A549 (cell line): ENCODE measurements at regions not wholly inside any gene's neighbourhood (a gene's known extent, or its start where the extent isn't known, plus 50 kb on each side); places are given as distances from the start of the nearest gene placed in this dataset.

Source experiments
- ATAC-seq, 2 experiments: fragments of 200-7000 bp in 1 of 2; fragments of >200 bp in 1 of 2; cut with Nextera tagmentation in 1 of 2; cut with Tn5 transposase in 1 of 2; 3 replicates each; pipeline versions ENCODE4 v1.8.0 to v1.9.1; 2018 to 2020; ENCODE audit warnings: mild to moderate bottlenecking in 1 of 2, moderate library complexity in 1 of 2
- CTCF ChIA-PET: fragments of 300-600 bp; sonication (Branson Sonifier 250); formaldehyde crosslinking; extraction: SDS; loops from one replicate; lab custom pipeline; 2021; ENCODE audit warnings: antibody characterized with exemption, inconsistent platforms; lab: Yijun Ruan, JAX
- POLR2A ChIA-PET: fragments of 350-600 bp; formaldehyde crosslinking; extraction: SDS; loops from one replicate; lab custom pipeline; 2021; ENCODE audit warnings: antibody characterized with exemption, inconsistent platforms; lab: Yijun Ruan, JAX
- DNase-seq, 2 experiments: peaks; one replicate each; pipeline versions ENCODE4 v3.0.0 to v3.0.0-alpha.2; 2011 to 2016; ENCODE audit warnings: low read depth in 1 of 2, low spot score in 1 of 2
- FAIRE-seq: peaks from 2 replicates; lab custom pipeline; 2011; peaks lifted over from hg19 to GRCh38; lab: Jason Lieb, UNC
- H3K27ac ChIP-seq, 2 experiments: fragments of >200 bp; sonication (Bioruptor Twin); formaldehyde crosslinking; 3 replicates each; pipeline ENCODE4 v1.5.1; 2016 to 2017
- H3K4me1 ChIP-seq: fragments of >200 bp; sonication (Bioruptor Twin); formaldehyde crosslinking; 3 replicates; pipeline ENCODE4 v1.6.1; 2016
- H3K4me2 ChIP-seq: fragments of >200 bp; sonication (Bioruptor Twin); formaldehyde crosslinking; 3 replicates; pipeline ENCODE4 v1.6.1; 2016
- H3K4me3 ChIP-seq: fragments of >200 bp; sonication (Bioruptor Twin); formaldehyde crosslinking; 3 replicates; pipeline ENCODE4 v1.5.1; 2016
- H3K9me3 ChIP-seq: fragments of >200 bp; sonication (Bioruptor Twin); formaldehyde crosslinking; 3 replicates; pipeline ENCODE4 v1.6.1; 2016
- CBX8 ChIP-seq: fragments of 200-600 bp; sonication (generic); IDR thresholded peaks from 2 replicates; pipeline ENCODE4 v1.6.1; 2016
- CHD2 ChIP-seq: fragments of 150-350 bp; IDR thresholded peaks from 2 replicates; pipeline ENCODE4 v1.6.1; 2014; ENCODE audit warnings: low read length; ENCODE audit not compliant: partially characterized antibody
- CHD4 ChIP-seq: fragments of 200-600 bp; sonication (generic); IDR thresholded peaks from 2 replicates; pipeline ENCODE4 v1.6.1; 2016; ENCODE audit warnings: antibody characterized with exemption, mild to moderate bottlenecking, borderline replicate concordance
- EHF ChIP-seq: fragments of 250-450 bp; sonication (Bioruptor Pico); IDR thresholded peaks from 2 replicates; pipeline ENCODE4 v1.5.0; 2020; ENCODE audit warnings: mild to moderate bottlenecking
- FOSB ChIP-seq: fragments of 250-450 bp; sonication (Bioruptor Pico); IDR thresholded peaks from 2 replicates; pipeline ENCODE4 v1.5.0; 2020; ENCODE audit warnings: mild to moderate bottlenecking, moderate library complexity
- FOXS1 ChIP-seq: fragments of 250-450 bp; sonication (Bioruptor Pico); IDR thresholded peaks from 2 replicates; pipeline ENCODE4 v1.5.0; 2020; ENCODE audit warnings: mild to moderate bottlenecking, moderate library complexity
- HEYL ChIP-seq: fragments of 250-450 bp; sonication (Bioruptor Pico); IDR thresholded peaks from 2 replicates; pipeline ENCODE4 v1.8.0; 2021; ENCODE audit warnings: mild to moderate bottlenecking, moderate library complexity
- HOXA7 ChIP-seq: fragments of 250-450 bp; sonication (Bioruptor Pico); IDR thresholded peaks from 2 replicates; pipeline ENCODE4 v1.5.0; 2020; ENCODE audit warnings: mild to moderate bottlenecking, moderate library complexity
- HOXB13 ChIP-seq: fragments of 250-450 bp; sonication (Bioruptor Pico); IDR thresholded peaks from 2 replicates; pipeline ENCODE4 v1.5.0; 2020; ENCODE audit warnings: low read depth, mild to moderate bottlenecking, moderate library complexity
- JUN ChIP-seq, 2 experiments: fragments of >200 bp; sonication (Bioruptor Twin); formaldehyde crosslinking; IDR thresholded peaks; 2 replicates in 1 of 2; 3 replicates in 1 of 2; pipeline ENCODE4 v1.6.1; 2016 to 2017
- JUNB ChIP-seq: fragments of >200 bp; sonication (Bioruptor Twin); formaldehyde crosslinking; IDR thresholded peaks from 2 replicates; pipeline ENCODE4 v1.6.1; 2016
- KDM5A ChIP-seq: fragments of 200-600 bp; sonication (generic); IDR thresholded peaks from 2 replicates; pipeline ENCODE4 v1.6.1; 2016; ENCODE audit warnings: antibody characterized with exemption, mild to moderate bottlenecking
- MAFK ChIP-seq: fragments of 450-650 bp; IDR thresholded peaks from 2 replicates; pipeline ENCODE4 v1.6.1; 2014; ENCODE audit not compliant: partially characterized antibody
- MAZ ChIP-seq: fragments of 150-350 bp; IDR thresholded peaks from 2 replicates; pipeline ENCODE4 v1.6.1; 2014; ENCODE audit warnings: antibody characterized with exemption, low read depth, low read length, borderline replicate concordance
- MYC ChIP-seq: IDR thresholded peaks from 2 replicates; pipeline ENCODE4 v1.6.1; 2012; ENCODE audit warnings: mild to moderate bottlenecking, inconsistent platforms, low read length, improper control_type of control experiment, borderline replicate concordance
- NFE2L2 ChIP-seq: fragments of 150-350 bp; conservative IDR thresholded peaks from 2 replicates; pipeline ENCODE4 v1.6.1; 2014; ENCODE audit warnings: low read length
- POLR2A ChIP-seq: IDR thresholded peaks from 2 replicates; pipeline ENCODE4 v1.6.1; 2012; ENCODE audit warnings: mild to moderate bottlenecking, low read length
- RARB ChIP-seq: fragments of 250-450 bp; sonication (Bioruptor Pico); IDR thresholded peaks from 2 replicates; pipeline ENCODE4 v1.8.0; 2021; ENCODE audit warnings: mild to moderate bottlenecking, moderate library complexity
- TFCP2L1 ChIP-seq: fragments of 250-450 bp; sonication (Bioruptor Pico); IDR thresholded peaks from 2 replicates; pipeline ENCODE4 v1.5.0; 2021; ENCODE audit warnings: mild to moderate bottlenecking
- ZSCAN20 ChIP-seq: fragments of 250-450 bp; sonication (Bioruptor Pico); IDR thresholded peaks from 2 replicates; pipeline ENCODE4 v1.8.0; 2022; ENCODE audit warnings: mild to moderate bottlenecking, moderate library complexity
- WGBS: methylation state at CpG from one replicate; pipeline ENCODE4 v1.1.6; 2017; ENCODE audit errors: missing lambda C conversion rate; 5-methylcytosine and 5-hydroxymethylcytosine counted together
- TF ChIP-seq, protein P1 (sequence below): IDR thresholded peaks from 2 replicates; pipeline ENCODE4 v1.6.1; 2012
- TF ChIP-seq, protein P2 (sequence below): fragments of >200 bp; sonication (Bioruptor Twin); formaldehyde crosslinking; IDR thresholded peaks from 2 replicates; pipeline ENCODE4 v1.6.1; 2016
- TF ChIP-seq, protein P3 (sequence below): fragments of >200 bp; sonication (Bioruptor Twin); formaldehyde crosslinking; IDR thresholded peaks from 3 replicates; pipeline ENCODE4 v1.6.1; 2016

DNA sequence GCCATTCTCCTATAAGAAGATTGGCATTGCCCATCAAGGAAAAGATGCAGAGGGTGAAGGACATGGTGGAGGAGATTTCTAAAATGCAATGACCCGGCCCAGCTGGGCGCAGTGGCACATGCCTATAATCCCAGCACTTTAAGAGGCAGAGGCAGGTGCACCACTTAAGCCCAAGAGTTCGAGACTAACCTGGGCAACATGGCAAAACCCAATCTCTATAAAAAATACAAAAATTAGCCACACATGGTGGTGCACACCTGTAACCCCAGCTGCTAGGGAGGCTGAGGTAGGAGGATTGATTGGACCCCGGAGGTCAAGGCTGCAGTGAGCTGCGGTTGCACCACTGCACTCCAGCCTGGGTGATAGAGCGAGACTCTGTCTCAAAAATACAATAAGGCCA, 331.8 kb downstream of the FOXO1 start:
- Histone ChIP-seq H3K27ac (no peak overlapping the region), H3K4me3 (no peak overlapping the region), H3K4me1 (peaks cover 11% of the 10 kb centered on the region; the same call in 1 of the 3 replicates), H3K9me3 (no peaks in the 10 kb centered on the region), H3K4me2 (no peak overlapping the region)
- CTCF ChIA-PET, result no interaction called here
- POLR2A ChIA-PET, result no interaction called here
- WGBS, result 78% methylated on average over 6 of the region's 6 CpGs
- ATAC-seq (no peak), DNase-seq (no peak), FAIRE-seq (no peak)
- TF ChIP-seq EHF (CRISPR knock-in tag), result no peak
- TF ChIP-seq MAFK, result no peak
- TF ChIP-seq JUNB, result no peak
- no peak for TF ChIP-seq HOXB13 (CRISPR knock-in tag)
- TF ChIP-seq ZSCAN20, result no peak
- no peak for TF ChIP-seq FOXS1 (CRISPR knock-in tag)
- no peak for TF ChIP-seq HOXA7 (CRISPR knock-in tag)
- no peak for TF ChIP-seq HEYL (CRISPR knock-in tag)

DNA sequence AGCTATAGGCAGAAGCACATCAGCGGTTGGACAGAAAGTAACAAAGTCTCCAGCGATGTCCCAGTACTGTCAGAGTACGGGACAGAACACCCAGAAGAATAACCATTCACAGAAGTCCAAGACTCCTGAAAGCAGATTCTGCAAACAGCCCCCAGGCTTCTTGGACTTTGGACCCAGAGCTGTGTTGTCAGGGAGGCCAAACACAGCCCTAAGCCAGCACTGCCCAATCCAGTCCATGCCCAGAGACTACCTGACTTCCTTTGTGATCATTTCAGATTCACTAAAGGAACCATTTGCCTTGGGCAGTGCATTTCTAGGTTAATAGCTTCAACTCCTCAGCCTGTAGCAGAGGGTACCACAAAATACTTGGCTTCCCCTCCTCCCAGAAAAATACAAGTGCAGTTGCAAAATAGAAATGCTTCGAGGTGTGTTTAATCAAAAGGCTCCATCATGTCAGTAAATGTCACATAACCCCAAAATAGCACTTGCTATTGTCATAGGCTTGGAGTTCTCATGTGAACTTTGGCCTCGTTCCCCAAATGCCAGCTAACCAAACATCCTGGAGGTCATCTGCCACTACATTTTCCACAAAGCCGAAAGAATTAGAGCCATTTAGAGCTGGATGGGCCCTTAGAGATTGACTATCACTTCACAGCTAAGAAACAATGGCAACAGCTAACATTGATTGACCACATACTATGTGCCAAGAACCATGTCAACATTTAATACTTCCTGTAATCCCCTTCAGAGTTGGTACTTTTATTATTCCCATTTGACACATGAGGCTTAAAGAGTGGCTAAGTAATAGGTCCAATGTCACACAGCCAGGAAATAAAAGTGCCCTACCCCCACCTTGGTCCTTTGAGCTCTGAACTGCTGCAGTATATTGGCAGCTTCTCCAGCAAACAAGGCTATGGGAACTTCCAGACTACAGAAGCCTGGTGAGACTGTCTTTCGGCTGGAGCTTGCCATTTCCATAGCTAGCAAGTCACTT, 329.9 kb downstream of the FOXO1 start:
- H3K27ac ChIP-seq, result no peak overlapping the region

DNA sequence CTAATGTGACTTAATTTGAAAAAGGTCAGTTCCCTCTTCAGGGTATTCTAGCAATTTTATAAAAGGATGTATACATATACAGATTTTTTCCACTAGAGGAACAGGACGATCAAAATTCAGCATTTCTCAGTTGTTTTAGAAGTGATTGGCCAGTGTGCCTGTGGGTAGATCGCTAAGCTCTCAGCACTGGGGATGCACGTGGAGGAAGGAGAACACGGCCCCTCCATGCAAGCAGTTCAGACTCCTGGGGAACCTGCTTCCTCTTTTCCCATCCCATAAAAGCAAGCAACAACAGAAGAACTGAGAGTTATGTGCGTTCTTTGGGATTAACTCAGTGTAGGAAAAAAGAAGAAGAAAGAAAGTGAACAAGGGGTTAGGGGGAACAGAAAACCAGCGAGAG, 328.8 kb downstream of the FOXO1 start:
- H3K9me3 ChIP-seq, result no peaks in the 10 kb centered on the region
- POLR2A ChIA-PET, result no interaction called here
- H3K4me1 ChIP-seq, result peaks cover 11% of the 10 kb centered on the region; the same call in 2 of the 3 replicates
- ATAC-seq, result no peak
- CTCF ChIA-PET, result no interaction called here
- H3K4me2 ChIP-seq, result no peak overlapping the region
- no peak for FAIRE-seq
- no peak overlapping the region for H3K4me3 ChIP-seq
- WGBS, result 86% methylated on average over 6 of the region's 6 CpGs
- H3K27ac ChIP-seq, result no peak overlapping the region
- TF ChIP-seq MYC (no peak), MAZ (no peak), RARB (CRISPR knock-in tag) (no peak), CHD4 (no peak), TFCP2L1 (no peak)
- no peak for DNase-seq

More for the DNA sequence above, 329.9 kb downstream of the FOXO1 start:
- no peak for FAIRE-seq
- CTCF ChIA-PET, result no interaction called here
- Histone ChIP-seq H3K4me1 (peaks cover 11% of the 10 kb centered on the region; the same call in 2 of the 3 replicates), H3K9me3 (no peaks in the 10 kb centered on the region), H3K4me3 (no peak overlapping the region), H3K4me2 (0 out of 3 replicates have a peak overlapping the region, but pooled peaks have one; percentile 21)
- WGBS, result 68% methylated on average over 6 of the region's 7 CpGs
- no peak for TF ChIP-seq ZSCAN20
- TF ChIP-seq JUNB, result no peak
- POLR2A ChIA-PET, result no interaction called here
- ATAC-seq, result no peak
- peak in 1 of 2 experiments; percentile 10 for DNase-seq

DNA sequence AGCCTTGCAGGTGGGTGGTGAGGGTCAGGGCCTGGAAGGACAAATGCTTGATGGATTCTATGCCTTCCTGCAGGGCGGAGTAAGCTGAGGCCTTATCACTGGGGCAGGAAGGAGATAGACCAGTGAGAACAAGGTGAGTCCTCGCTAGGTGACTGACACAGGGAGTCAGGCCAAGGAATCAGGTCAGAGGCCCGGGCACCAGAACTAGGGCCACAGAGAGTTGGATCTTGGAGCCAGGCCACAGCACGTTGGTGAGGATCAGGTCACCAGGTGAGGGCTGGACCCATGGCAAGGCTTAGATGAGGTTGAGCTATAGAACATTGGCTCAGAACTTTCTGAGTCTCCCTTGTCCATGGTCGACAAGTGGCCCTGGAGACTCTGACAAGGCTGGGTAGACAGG, 328.2 kb downstream of the FOXO1 start:
- FAIRE-seq (no peak), DNase-seq (no peak), ATAC-seq (no peak)
- POLR2A ChIA-PET, result no interaction called here
- Histone ChIP-seq H3K9me3 (no peaks in the 10 kb centered on the region), H3K27ac (no peak overlapping the region), H3K4me3 (no peak overlapping the region), H3K4me1 (peaks cover 11% of the 10 kb centered on the region; the same call in 2 of the 3 replicates), H3K4me2 (no peak overlapping the region)
- CTCF ChIA-PET, result no interaction called here
- 73% methylated on average over 5 of the region's 5 CpGs for WGBS
- no peak for TF ChIP-seq CHD2
- TF ChIP-seq POLR2A, result no peak
- no peak for TF ChIP-seq NFE2L2
- TF ChIP-seq, protein P1, sequence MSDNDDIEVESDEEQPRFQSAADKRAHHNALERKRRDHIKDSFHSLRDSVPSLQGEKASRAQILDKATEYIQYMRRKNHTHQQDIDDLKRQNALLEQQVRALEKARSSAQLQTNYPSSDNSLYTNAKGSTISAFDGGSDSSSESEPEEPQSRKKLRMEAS, result no peak
- no peak for TF ChIP-seq HEYL (CRISPR knock-in tag)
- TF ChIP-seq, protein P2, sequence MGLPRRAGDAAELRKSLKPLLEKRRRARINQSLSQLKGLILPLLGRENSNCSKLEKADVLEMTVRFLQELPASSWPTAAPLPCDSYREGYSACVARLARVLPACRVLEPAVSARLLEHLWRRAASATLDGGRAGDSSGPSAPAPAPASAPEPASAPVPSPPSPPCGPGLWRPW, result no peak
- no peak for TF ChIP-seq KDM5A
- TF ChIP-seq, protein P3, sequence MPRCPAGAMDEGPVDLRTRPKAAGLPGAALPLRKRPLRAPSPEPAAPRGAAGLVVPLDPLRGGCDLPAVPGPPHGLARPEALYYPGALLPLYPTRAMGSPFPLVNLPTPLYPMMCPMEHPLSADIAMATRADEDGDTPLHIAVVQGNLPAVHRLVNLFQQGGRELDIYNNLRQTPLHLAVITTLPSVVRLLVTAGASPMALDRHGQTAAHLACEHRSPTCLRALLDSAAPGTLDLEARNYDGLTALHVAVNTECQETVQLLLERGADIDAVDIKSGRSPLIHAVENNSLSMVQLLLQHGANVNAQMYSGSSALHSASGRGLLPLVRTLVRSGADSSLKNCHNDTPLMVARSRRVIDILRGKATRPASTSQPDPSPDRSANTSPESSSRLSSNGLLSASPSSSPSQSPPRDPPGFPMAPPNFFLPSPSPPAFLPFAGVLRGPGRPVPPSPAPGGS, result no peak
- no peak for TF ChIP-seq CBX8
- no peak for TF ChIP-seq FOSB (CRISPR knock-in tag)
- no peak for TF ChIP-seq MAZ
- no peak for TF ChIP-seq JUN (IDR thresholded peaks at IDR 0.05)
